HL-60 (cell line): ENCODE measurements at regions not wholly inside any gene's neighbourhood (a gene's known extent, or its start where the extent isn't known, plus 50 kb on each side); places are given as distances from the start of the nearest gene placed in this dataset.

ENCODE experiments used
- DNase-seq, 2 experiments: peaks; one replicate each; pipeline ENCODE4 v3.0.0-alpha.2; 2010 to 2020; ENCODE audit warnings: low read depth in 1 of 2, low spot score in 1 of 2
- H3K27ac ChIP-seq: fragments of 250-450 bp; sonication (Bioruptor Pico); replicated peaks from 2 replicates; pipeline ENCODE4 v1.5.1; 2020; ENCODE audit warnings: mild to moderate bottlenecking, moderate library complexity
- H3K27me3 ChIP-seq: fragments of 250-450 bp; sonication (Bioruptor Pico); 2 replicates; pipeline ENCODE4 v1.5.1; 2021; ENCODE audit warnings: mild to moderate bottlenecking, moderate library complexity; ENCODE audit not compliant: insufficient read depth, poor library complexity, severe bottlenecking
- H3K4me3 ChIP-seq: replicated peaks from 2 replicates; pipeline ENCODE4 v1.5.1; 2011; ENCODE audit warnings: mild to moderate bottlenecking, control low read depth, low read length; ENCODE audit not compliant: insufficient read depth
- GABPA ChIP-seq: IDR thresholded peaks from 2 replicates; pipeline ENCODE4 v1.6.1; 2012; ENCODE audit warnings: low read depth
- POLR2AphosphoS5 ChIP-seq: IDR thresholded peaks from 2 replicates; pipeline ENCODE4 v1.6.1; 2012; ENCODE audit warnings: low read depth
- SPI1 ChIP-seq: IDR thresholded peaks from 2 replicates; pipeline ENCODE4 v1.6.1; 2012; ENCODE audit warnings: low read depth, mild to moderate bottlenecking, borderline replicate concordance
- TF ChIP-seq, protein P1 (sequence below): IDR thresholded peaks from one replicate; pipeline ENCODE4 v1.5.1; 2011; ENCODE audit warnings: low read length, control low read depth, inconsistent platforms; ENCODE audit not compliant: insufficient read depth
- TF ChIP-seq, protein P2 (sequence below): IDR thresholded peaks from 2 replicates; pipeline ENCODE4 v1.6.1; 2012; ENCODE audit warnings: low read depth; ENCODE audit not compliant: insufficient replicate concordance

DNA sequence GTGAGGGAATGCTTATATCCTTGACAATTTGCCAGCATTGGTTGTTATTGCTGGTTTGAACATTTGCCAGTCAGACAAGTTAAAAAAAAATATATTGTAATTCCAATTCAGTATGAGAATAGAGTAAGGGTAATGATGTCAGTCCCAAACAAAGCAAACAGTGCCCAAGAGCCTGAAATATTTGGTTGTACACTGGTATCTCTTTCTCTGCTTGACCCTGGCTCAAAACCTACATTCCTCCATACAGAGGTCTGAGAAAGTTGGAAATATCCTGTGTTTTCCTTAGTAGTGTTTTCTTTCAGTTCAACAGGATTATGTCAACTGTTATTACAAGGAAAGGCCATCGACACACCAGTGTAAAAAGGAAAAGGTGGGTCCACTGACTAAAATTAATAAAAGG, 145.6 kb downstream of the MRPL39 start:
- DNase-seq, result no peak
- no peaks in the 10 kb centered on the region for H3K27me3 ChIP-seq
- TF ChIP-seq SPI1 (no peak), GABPA (no peak), POLR2AphosphoS5 (no peak)
- TF ChIP-seq, protein P1, sequence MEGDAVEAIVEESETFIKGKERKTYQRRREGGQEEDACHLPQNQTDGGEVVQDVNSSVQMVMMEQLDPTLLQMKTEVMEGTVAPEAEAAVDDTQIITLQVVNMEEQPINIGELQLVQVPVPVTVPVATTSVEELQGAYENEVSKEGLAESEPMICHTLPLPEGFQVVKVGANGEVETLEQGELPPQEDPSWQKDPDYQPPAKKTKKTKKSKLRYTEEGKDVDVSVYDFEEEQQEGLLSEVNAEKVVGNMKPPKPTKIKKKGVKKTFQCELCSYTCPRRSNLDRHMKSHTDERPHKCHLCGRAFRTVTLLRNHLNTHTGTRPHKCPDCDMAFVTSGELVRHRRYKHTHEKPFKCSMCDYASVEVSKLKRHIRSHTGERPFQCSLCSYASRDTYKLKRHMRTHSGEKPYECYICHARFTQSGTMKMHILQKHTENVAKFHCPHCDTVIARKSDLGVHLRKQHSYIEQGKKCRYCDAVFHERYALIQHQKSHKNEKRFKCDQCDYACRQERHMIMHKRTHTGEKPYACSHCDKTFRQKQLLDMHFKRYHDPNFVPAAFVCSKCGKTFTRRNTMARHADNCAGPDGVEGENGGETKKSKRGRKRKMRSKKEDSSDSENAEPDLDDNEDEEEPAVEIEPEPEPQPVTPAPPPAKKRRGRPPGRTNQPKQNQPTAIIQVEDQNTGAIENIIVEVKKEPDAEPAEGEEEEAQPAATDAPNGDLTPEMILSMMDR, result no peak
- TF ChIP-seq, protein P2, sequence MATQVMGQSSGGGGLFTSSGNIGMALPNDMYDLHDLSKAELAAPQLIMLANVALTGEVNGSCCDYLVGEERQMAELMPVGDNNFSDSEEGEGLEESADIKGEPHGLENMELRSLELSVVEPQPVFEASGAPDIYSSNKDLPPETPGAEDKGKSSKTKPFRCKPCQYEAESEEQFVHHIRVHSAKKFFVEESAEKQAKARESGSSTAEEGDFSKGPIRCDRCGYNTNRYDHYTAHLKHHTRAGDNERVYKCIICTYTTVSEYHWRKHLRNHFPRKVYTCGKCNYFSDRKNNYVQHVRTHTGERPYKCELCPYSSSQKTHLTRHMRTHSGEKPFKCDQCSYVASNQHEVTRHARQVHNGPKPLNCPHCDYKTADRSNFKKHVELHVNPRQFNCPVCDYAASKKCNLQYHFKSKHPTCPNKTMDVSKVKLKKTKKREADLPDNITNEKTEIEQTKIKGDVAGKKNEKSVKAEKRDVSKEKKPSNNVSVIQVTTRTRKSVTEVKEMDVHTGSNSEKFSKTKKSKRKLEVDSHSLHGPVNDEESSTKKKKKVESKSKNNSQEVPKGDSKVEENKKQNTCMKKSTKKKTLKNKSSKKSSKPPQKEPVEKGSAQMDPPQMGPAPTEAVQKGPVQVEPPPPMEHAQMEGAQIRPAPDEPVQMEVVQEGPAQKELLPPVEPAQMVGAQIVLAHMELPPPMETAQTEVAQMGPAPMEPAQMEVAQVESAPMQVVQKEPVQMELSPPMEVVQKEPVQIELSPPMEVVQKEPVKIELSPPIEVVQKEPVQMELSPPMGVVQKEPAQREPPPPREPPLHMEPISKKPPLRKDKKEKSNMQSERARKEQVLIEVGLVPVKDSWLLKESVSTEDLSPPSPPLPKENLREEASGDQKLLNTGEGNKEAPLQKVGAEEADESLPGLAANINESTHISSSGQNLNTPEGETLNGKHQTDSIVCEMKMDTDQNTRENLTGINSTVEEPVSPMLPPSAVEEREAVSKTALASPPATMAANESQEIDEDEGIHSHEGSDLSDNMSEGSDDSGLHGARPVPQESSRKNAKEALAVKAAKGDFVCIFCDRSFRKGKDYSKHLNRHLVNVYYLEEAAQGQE, result no peak
- no peak overlapping the region for H3K4me3 ChIP-seq
- no peak overlapping the region for H3K27ac ChIP-seq

DNA sequence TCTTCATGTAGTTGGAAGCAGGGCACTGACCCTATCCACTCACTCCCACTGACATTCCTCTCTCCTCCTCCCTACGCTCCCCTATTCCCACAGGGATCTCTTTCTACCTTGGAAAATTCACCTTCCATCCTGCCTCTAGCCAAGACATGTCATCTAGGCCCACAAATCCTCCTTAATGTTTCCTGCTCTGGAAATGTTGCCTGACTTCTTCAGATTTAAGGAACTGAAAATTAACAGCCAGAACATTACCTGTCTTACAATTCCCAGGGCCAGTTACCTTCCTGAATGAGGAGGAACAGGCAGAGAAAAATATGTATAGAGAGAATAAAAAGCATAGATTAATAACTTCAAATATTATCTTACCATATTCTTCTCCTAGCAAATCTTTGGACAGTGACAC, 147.3 kb downstream of the MRPL39 start:
- no peak overlapping the region for H3K27ac ChIP-seq
- H3K4me3 ChIP-seq, result no peak overlapping the region
- DNase-seq, result no peak
- TF ChIP-seq, protein P1, result no peak
- TF ChIP-seq, protein P2, result no peak
- no peak for TF ChIP-seq GABPA
- no peak for TF ChIP-seq POLR2AphosphoS5
- no peak for TF ChIP-seq SPI1
- H3K27me3 ChIP-seq, result no peaks in the 10 kb centered on the region

DNA sequence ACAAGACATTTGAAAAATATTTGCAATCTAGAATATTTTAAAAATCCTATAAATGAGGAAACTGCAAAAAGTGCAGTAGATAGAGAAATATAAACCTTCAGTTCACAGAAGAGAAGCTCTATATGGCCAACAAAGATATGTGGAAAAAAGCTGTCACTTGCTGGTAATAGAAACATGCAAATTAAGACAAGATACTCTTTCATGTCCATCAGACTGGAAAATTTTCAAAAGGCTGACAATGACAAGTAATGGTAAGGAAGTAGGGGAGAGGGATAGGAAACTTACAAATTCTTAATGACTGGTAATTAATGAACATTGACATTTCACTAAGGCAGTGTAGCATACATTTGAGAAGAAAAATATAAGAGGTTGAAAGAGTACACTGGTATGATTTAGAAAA, 147.9 kb downstream of the MRPL39 start:
- TF ChIP-seq, protein P1, result no peak
- TF ChIP-seq POLR2AphosphoS5 (no peak), SPI1 (no peak), GABPA (no peak)
- TF ChIP-seq, protein P2, result no peak
- no peaks in the 10 kb centered on the region for H3K27me3 ChIP-seq
- no peak overlapping the region for H3K4me3 ChIP-seq
- DNase-seq, result no peak
- H3K27ac ChIP-seq, result no peak overlapping the region
